ENCODE measurements at regions not wholly inside any gene's neighbourhood (a gene's known extent, or its start where the extent isn't known, plus 50 kb on each side); places are given as distances from the start of the nearest gene placed in this dataset.

GRCh38 chr5:4947893-4948536 lies 192.1 kb upstream of the ADAMTS16 start:
- Histone ChIP-seq H3K36me3 (ENCODE audit: control insufficient read depth, insufficient read depth, low read length) (no peaks in the 10 kb centered on the region), H3K27ac (ENCODE audit: insufficient read depth, low read depth, low read length, poor library complexity, severe bottlenecking) (no peak overlapping the region), H3K4me3 (ENCODE audit: insufficient read depth, low read depth, low read length) (no peak overlapping the region), H3K9me3 (ENCODE audit: control insufficient read depth, low read length) (no peaks in the 10 kb centered on the region), H3K4me1 (ENCODE audit: control insufficient read depth, insufficient read depth, low read length) (no peaks in the 10 kb centered on the region), H3K27me3 (ENCODE audit: control insufficient read depth, insufficient read depth, low read length, poor library complexity, severe bottlenecking) (no peaks in the 10 kb centered on the region)
- WGBS, 2 experiments: 92 to 93% methylated on average over 9 of the region's 9 CpGs

GRCh38 chr5:4949108-4949507 lies 191.0 kb upstream of the ADAMTS16 start:
- Histone ChIP-seq H3K9me3 (ENCODE audit: control insufficient read depth, low read length) (no peaks in the 10 kb centered on the region), H3K36me3 (ENCODE audit: control insufficient read depth, insufficient read depth, low read length) (no peaks in the 10 kb centered on the region), H3K27me3 (ENCODE audit: control insufficient read depth, insufficient read depth, low read length, poor library complexity, severe bottlenecking) (no peaks in the 10 kb centered on the region), H3K4me1 (ENCODE audit: control insufficient read depth, insufficient read depth, low read length) (no peaks in the 10 kb centered on the region), H3K4me3 (ENCODE audit: insufficient read depth, low read depth, low read length) (no peak overlapping the region), H3K27ac (ENCODE audit: insufficient read depth, low read depth, low read length, poor library complexity, severe bottlenecking) (no peak overlapping the region)
- WGBS, 2 experiments: 75 to 76% methylated on average over 6 of the region's 6 CpGs

- no peaks in the 10 kb centered on the region for H3K36me3 ChIP-seq (ENCODE audit: control insufficient read depth, insufficient read depth, low read length)
- no peak overlapping the region for H3K27ac ChIP-seq (ENCODE audit: insufficient read depth, low read depth, low read length, poor library complexity, severe bottlenecking)
- H3K9me3 ChIP-seq (ENCODE audit: control insufficient read depth, low read length): no peaks in the 10 kb centered on the region
- no peaks in the 10 kb centered on the region for H3K27me3 ChIP-seq (ENCODE audit: control insufficient read depth, insufficient read depth, low read length, poor library complexity, severe bottlenecking)
- H3K4me3 ChIP-seq (ENCODE audit: insufficient read depth, low read depth, low read length): no peak overlapping the region
- 98 to 99% methylated on average over 4 of the region's 4 CpGs for WGBS, 2 experiments
- H3K4me1 ChIP-seq (ENCODE audit: control insufficient read depth, insufficient read depth, low read length): no peaks in the 10 kb centered on the region
These were observed 186.6 kb upstream of the ADAMTS16 start for GRCh38 chr5:4953576-4953975.

- H3K27me3 ChIP-seq (ENCODE audit: control insufficient read depth, insufficient read depth, low read length, poor library complexity, severe bottlenecking): no peaks in the 10 kb centered on the region
- no peaks in the 10 kb centered on the region for H3K36me3 ChIP-seq (ENCODE audit: control insufficient read depth, insufficient read depth, low read length)
- no peaks in the 10 kb centered on the region for H3K4me1 ChIP-seq (ENCODE audit: control insufficient read depth, insufficient read depth, low read length)
- H3K4me3 ChIP-seq (ENCODE audit: insufficient read depth, low read depth, low read length): no peak overlapping the region
- no peaks in the 10 kb centered on the region for H3K9me3 ChIP-seq (ENCODE audit: control insufficient read depth, low read length)
- WGBS, 2 experiments: 93 to 99% methylated on average over 4 of the region's 4 CpGs
- H3K27ac ChIP-seq (ENCODE audit: insufficient read depth, low read depth, low read length, poor library complexity, severe bottlenecking): no peak overlapping the region
These were observed 186.1 kb upstream of the ADAMTS16 start for GRCh38 chr5:4954048-4954447.

- Histone ChIP-seq H3K36me3 (ENCODE audit: control insufficient read depth, insufficient read depth, low read length) (no peaks in the 10 kb centered on the region), H3K4me1 (ENCODE audit: control insufficient read depth, insufficient read depth, low read length) (no peaks in the 10 kb centered on the region), H3K4me3 (ENCODE audit: insufficient read depth, low read depth, low read length) (no peak overlapping the region), H3K27ac (ENCODE audit: insufficient read depth, low read depth, low read length, poor library complexity, severe bottlenecking) (no peak overlapping the region), H3K27me3 (ENCODE audit: control insufficient read depth, insufficient read depth, low read length, poor library complexity, severe bottlenecking) (no peaks in the 10 kb centered on the region), H3K9me3 (ENCODE audit: control insufficient read depth, low read length) (no peaks in the 10 kb centered on the region)
- WGBS, 2 experiments: 88 to 100% methylated on average over 1 of the region's 1 CpG
These were observed 176.9 kb upstream of the ADAMTS16 start for GRCh38 chr5:4963265-4963664.

- H3K27me3 ChIP-seq (ENCODE audit: control insufficient read depth, insufficient read depth, low read length, poor library complexity, severe bottlenecking): no peaks in the 10 kb centered on the region
These were observed 170.8 kb upstream of the ADAMTS16 start for GRCh38 chr5:4969351-4969750.

GRCh38 chr5:4970171-4970570 lies 170.0 kb upstream of the ADAMTS16 start:
- H3K4me1 ChIP-seq (ENCODE audit: control insufficient read depth, insufficient read depth, low read length): no peaks in the 10 kb centered on the region
- WGBS, 2 experiments: 92 to 94% methylated on average over 2 to 4 of the region's 4 CpGs
- H3K36me3 ChIP-seq (ENCODE audit: control insufficient read depth, insufficient read depth, low read length): no peaks in the 10 kb centered on the region
- H3K27ac ChIP-seq (ENCODE audit: insufficient read depth, low read depth, low read length, poor library complexity, severe bottlenecking): no peak overlapping the region
- no peaks in the 10 kb centered on the region for H3K9me3 ChIP-seq (ENCODE audit: control insufficient read depth, low read length)
- H3K4me3 ChIP-seq (ENCODE audit: insufficient read depth, low read depth, low read length): no peak overlapping the region
- no peaks in the 10 kb centered on the region for H3K27me3 ChIP-seq (ENCODE audit: control insufficient read depth, insufficient read depth, low read length, poor library complexity, severe bottlenecking)

More at GRCh38 chr5:4969351-4969750, 170.8 kb upstream of the ADAMTS16 start:
- WGBS, 2 experiments: 93 to 94% methylated on average over 4 of the region's 4 CpGs
- Histone ChIP-seq H3K9me3 (ENCODE audit: control insufficient read depth, low read length) (no peaks in the 10 kb centered on the region), H3K36me3 (ENCODE audit: control insufficient read depth, insufficient read depth, low read length) (no peaks in the 10 kb centered on the region), H3K4me1 (ENCODE audit: control insufficient read depth, insufficient read depth, low read length) (no peaks in the 10 kb centered on the region), H3K4me3 (ENCODE audit: insufficient read depth, low read depth, low read length) (no peak overlapping the region), H3K27ac (ENCODE audit: insufficient read depth, low read depth, low read length, poor library complexity, severe bottlenecking) (no peak overlapping the region)

- H3K27ac ChIP-seq (ENCODE audit: insufficient read depth, low read depth, low read length, poor library complexity, severe bottlenecking): no peak overlapping the region
- 88 to 100% methylated on average over 1 of the region's 1 CpG for WGBS, 2 experiments
- no peaks in the 10 kb centered on the region for H3K9me3 ChIP-seq (ENCODE audit: control insufficient read depth, low read length)
These were observed 163.2 kb upstream of the ADAMTS16 start for GRCh38 chr5:4976902-4977301.

GRCh38 chr5:4977416-4978110 lies 162.6 kb upstream of the ADAMTS16 start:
- Histone ChIP-seq H3K27ac (ENCODE audit: insufficient read depth, low read depth, low read length, poor library complexity, severe bottlenecking) (no peak overlapping the region), H3K4me1 (ENCODE audit: control insufficient read depth, insufficient read depth, low read length) (no peaks in the 10 kb centered on the region), H3K4me3 (ENCODE audit: insufficient read depth, low read depth, low read length) (no peak overlapping the region), H3K27me3 (ENCODE audit: control insufficient read depth, insufficient read depth, low read length, poor library complexity, severe bottlenecking) (no peaks in the 10 kb centered on the region), H3K36me3 (ENCODE audit: control insufficient read depth, insufficient read depth, low read length) (no peaks in the 10 kb centered on the region), H3K9me3 (ENCODE audit: control insufficient read depth, low read length) (no peaks in the 10 kb centered on the region)
- WGBS, 2 experiments: 83 to 87% methylated on average over 4 to 5 of the region's 5 CpGs

More at GRCh38 chr5:4976902-4977301, 163.2 kb upstream of the ADAMTS16 start:
- H3K36me3 ChIP-seq (ENCODE audit: control insufficient read depth, insufficient read depth, low read length): no peaks in the 10 kb centered on the region
- no peaks in the 10 kb centered on the region for H3K4me1 ChIP-seq (ENCODE audit: control insufficient read depth, insufficient read depth, low read length)
- no peak overlapping the region for H3K4me3 ChIP-seq (ENCODE audit: insufficient read depth, low read depth, low read length)
- no peaks in the 10 kb centered on the region for H3K27me3 ChIP-seq (ENCODE audit: control insufficient read depth, insufficient read depth, low read length, poor library complexity, severe bottlenecking)

GRCh38 chr5:4980201-4980600 lies 159.9 kb upstream of the ADAMTS16 start:
- Histone ChIP-seq H3K4me1 (ENCODE audit: control insufficient read depth, insufficient read depth, low read length) (no peaks in the 10 kb centered on the region), H3K27me3 (ENCODE audit: control insufficient read depth, insufficient read depth, low read length, poor library complexity, severe bottlenecking) (no peaks in the 10 kb centered on the region), H3K36me3 (ENCODE audit: control insufficient read depth, insufficient read depth, low read length) (no peaks in the 10 kb centered on the region), H3K9me3 (ENCODE audit: control insufficient read depth, low read length) (no peaks in the 10 kb centered on the region), H3K4me3 (ENCODE audit: insufficient read depth, low read depth, low read length) (no peak overlapping the region), H3K27ac (ENCODE audit: insufficient read depth, low read depth, low read length, poor library complexity, severe bottlenecking) (no peak overlapping the region)
- 94 to 95% methylated on average over 4 to 5 of the region's 5 CpGs for WGBS, 2 experiments

Data from ectodermal cell (in vitro differentiated cells).